C4-2B (cell line): ENCODE measurements at regions not wholly inside any gene's neighbourhood (a gene's known extent, or its start where the extent isn't known, plus 50 kb on each side); places are given as distances from the start of the nearest gene placed in this dataset.
"Not testable (repeated sequence)": the region's sequence is repeated elsewhere in the genome, so short reads cannot be mapped to it uniquely, and the experiment has no call there.

ENCODE experiments used
- H3K27ac ChIP-seq: fragments of 450-650 bp; 2 replicates; pipeline ENCODE4 v1.5.1; 2017
- CTCF ChIP-seq: fragments of 450-650 bp; conservative IDR thresholded peaks from 2 replicates; pipeline ENCODE4 v1.5.1; 2017; ENCODE audit warnings: mild to moderate bottlenecking
- ZFX ChIP-seq: fragments of 450-650 bp; IDR thresholded peaks from 2 replicates; pipeline ENCODE4 v1.6.1; 2017

- TF ChIP-seq ZFX (no peak), CTCF (no peak)
- no peak overlapping the region for H3K27ac ChIP-seq
Measured at GRCh38 chr1:192877283-192877886, 68.5 kb downstream of the RGS2 start.

- no peak for TF ChIP-seq ZFX
- TF ChIP-seq CTCF, result no peak
- no peak overlapping the region for H3K27ac ChIP-seq
Measured at GRCh38 chr1:192878249-192878648, 69.4 kb downstream of the RGS2 start.

GRCh38 chr1:192879406-192879805 is 70.6 kb downstream of the RGS2 start:
- TF ChIP-seq CTCF (no peak), ZFX (no peak)
- H3K27ac ChIP-seq, result no peak overlapping the region

GRCh38 chr1:192880231-192880630 is 71.4 kb downstream of the RGS2 start:
- no peak overlapping the region for H3K27ac ChIP-seq
- no peak for TF ChIP-seq CTCF
- TF ChIP-seq ZFX, result no peak

GRCh38 chr1:192884241-192884640 is 75.4 kb downstream of the RGS2 start:
- no peak overlapping the region for H3K27ac ChIP-seq
- no peak for TF ChIP-seq ZFX
- TF ChIP-seq CTCF, result no peak

GRCh38 chr1:192885387-192885786 is 76.5 kb downstream of the RGS2 start:
- H3K27ac ChIP-seq, result not testable (repeated sequence)

- H3K27ac ChIP-seq, result no peak overlapping the region
- TF ChIP-seq ZFX, result no peak
- no peak for TF ChIP-seq CTCF
Measured at GRCh38 chr1:192887426-192887825, 78.6 kb downstream of the RGS2 start.

- TF ChIP-seq ZFX, result no peak
- TF ChIP-seq CTCF, result no peak
- no peak overlapping the region for H3K27ac ChIP-seq
Measured at GRCh38 chr1:192888574-192888973, 79.7 kb downstream of the RGS2 start.
